Mammary epithelial cell (primary cell): ENCODE measurements at regions not wholly inside any gene's neighbourhood (a gene's known extent, or its start where the extent isn't known, plus 50 kb on each side); places are given as distances from the start of the nearest gene placed in this dataset.

Source experiments
- EZH2 ChIP-seq: IDR thresholded peaks from 2 replicates; pipeline ENCODE4 v1.6.1; 2012; ENCODE audit warnings: low read length, inconsistent platforms, borderline replicate concordance
- TF ChIP-seq, protein P1 (sequence below), 2 donors: IDR thresholded peaks in 1 of 2; conservative IDR thresholded peaks in 1 of 2; 2 replicates each; pipeline ENCODE4 v1.5.1; 2011 to 2012; ENCODE audit warnings: inconsistent platforms in 2 of 2, low read length in 2 of 2, mild to moderate bottlenecking in 2 of 2, control low read depth in 1 of 2, low read depth in 1 of 2; ENCODE audit not compliant: insufficient read depth in 1 of 2; ENCODE audit errors: extremely low read depth in 1 of 2

DNA sequence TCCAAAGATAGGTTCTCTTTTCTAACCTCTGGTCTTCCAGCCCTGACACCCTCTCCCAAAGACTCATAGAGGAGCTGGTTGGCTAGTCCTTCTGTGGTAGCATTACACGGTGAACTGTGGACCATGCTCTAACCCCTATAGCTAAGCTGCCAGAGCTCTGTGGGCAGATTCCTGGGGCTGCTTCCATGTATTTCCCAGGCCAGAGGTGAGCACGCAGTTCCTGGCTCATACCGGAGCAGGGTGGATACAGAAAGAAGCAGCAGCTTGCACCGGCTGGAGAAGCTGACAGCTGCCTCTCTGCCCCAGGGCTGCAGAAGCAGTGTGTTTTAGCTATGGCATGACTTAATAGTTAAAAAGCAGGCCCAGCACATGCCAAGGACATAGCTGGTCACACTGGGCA, 84.1 kb upstream of the FOXP4 start:
- TF ChIP-seq, protein P1, sequence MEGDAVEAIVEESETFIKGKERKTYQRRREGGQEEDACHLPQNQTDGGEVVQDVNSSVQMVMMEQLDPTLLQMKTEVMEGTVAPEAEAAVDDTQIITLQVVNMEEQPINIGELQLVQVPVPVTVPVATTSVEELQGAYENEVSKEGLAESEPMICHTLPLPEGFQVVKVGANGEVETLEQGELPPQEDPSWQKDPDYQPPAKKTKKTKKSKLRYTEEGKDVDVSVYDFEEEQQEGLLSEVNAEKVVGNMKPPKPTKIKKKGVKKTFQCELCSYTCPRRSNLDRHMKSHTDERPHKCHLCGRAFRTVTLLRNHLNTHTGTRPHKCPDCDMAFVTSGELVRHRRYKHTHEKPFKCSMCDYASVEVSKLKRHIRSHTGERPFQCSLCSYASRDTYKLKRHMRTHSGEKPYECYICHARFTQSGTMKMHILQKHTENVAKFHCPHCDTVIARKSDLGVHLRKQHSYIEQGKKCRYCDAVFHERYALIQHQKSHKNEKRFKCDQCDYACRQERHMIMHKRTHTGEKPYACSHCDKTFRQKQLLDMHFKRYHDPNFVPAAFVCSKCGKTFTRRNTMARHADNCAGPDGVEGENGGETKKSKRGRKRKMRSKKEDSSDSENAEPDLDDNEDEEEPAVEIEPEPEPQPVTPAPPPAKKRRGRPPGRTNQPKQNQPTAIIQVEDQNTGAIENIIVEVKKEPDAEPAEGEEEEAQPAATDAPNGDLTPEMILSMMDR (conservative IDR thresholded peaks at IDR 0.05 in 1 of 2, IDR thresholded peaks at IDR 0.05 in 1 of 2; ENCODE audit: extremely low read depth in 1 of 2, insufficient read depth in 1 of 2, low read depth in 1 of 2, low read length in 2 of 2): no peak
- TF ChIP-seq EZH2: no peak
